PC-3 (cell line): ENCODE measurements at regions not wholly inside any gene's neighbourhood (a gene's known extent, or its start where the extent isn't known, plus 50 kb on each side); places are given as distances from the start of the nearest gene placed in this dataset.

Experiments
- EZH2 ChIP-seq: fragments of 300-600 bp; sonication (generic); IDR thresholded peaks from one replicate; pipeline ENCODE4 v1.6.1; 2017; ENCODE audit warnings: antibody characterized with exemption, mild to moderate bottlenecking, low read length; ENCODE audit not compliant: unreplicated experiment
- EZH2phosphoT487 ChIP-seq: fragments of 300-600 bp; sonication (generic); IDR thresholded peaks from 2 replicates; pipeline ENCODE4 v1.6.1; 2018; ENCODE audit warnings: mild to moderate bottlenecking, antibody characterized with exemption, low read length, borderline replicate concordance
- TF ChIP-seq, protein P1 (sequence below): fragments of 300-600 bp; sonication (generic); conservative IDR thresholded peaks from 2 replicates; pipeline ENCODE4 v1.5.1; 2017; ENCODE audit warnings: antibody characterized with exemption, low read depth, mild to moderate bottlenecking, low read length

DNA sequence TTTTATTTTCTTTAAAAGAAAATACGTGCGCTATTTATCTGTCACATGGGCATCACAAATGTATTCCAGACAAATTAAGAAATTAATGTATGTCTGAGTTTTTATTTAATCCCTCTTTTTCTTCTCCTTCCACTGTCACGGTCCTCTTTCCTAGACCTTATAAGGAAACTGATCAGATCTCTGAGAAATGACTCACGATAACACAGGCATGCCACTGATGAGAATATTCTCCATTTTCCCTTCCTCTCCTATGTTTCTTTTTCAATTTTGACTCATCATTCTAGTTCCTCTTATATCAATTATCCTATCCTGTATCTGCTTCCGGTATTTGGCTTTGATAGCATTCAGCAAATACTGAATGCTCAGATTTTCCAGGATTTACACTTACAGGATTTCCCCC lies 121.8 kb downstream of the DSC3 start:
- TF ChIP-seq, protein P1, sequence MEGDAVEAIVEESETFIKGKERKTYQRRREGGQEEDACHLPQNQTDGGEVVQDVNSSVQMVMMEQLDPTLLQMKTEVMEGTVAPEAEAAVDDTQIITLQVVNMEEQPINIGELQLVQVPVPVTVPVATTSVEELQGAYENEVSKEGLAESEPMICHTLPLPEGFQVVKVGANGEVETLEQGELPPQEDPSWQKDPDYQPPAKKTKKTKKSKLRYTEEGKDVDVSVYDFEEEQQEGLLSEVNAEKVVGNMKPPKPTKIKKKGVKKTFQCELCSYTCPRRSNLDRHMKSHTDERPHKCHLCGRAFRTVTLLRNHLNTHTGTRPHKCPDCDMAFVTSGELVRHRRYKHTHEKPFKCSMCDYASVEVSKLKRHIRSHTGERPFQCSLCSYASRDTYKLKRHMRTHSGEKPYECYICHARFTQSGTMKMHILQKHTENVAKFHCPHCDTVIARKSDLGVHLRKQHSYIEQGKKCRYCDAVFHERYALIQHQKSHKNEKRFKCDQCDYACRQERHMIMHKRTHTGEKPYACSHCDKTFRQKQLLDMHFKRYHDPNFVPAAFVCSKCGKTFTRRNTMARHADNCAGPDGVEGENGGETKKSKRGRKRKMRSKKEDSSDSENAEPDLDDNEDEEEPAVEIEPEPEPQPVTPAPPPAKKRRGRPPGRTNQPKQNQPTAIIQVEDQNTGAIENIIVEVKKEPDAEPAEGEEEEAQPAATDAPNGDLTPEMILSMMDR, result no peak
- TF ChIP-seq EZH2 (no peak), EZH2phosphoT487 (no peak)
